Amniotic epithelial cell (primary cell): ENCODE measurements at regions not wholly inside any gene's neighbourhood (a gene's known extent, or its start where the extent isn't known, plus 50 kb on each side); places are given as distances from the start of the nearest gene placed in this dataset.
A peak's percentile ranks its signal among the peaks of the same experiment; 100 is the strongest.
"Not testable (repeated sequence)": the region's sequence is repeated elsewhere in the genome, so short reads cannot be mapped to it uniquely, and the experiment has no call there.

Experiments
- DNase-seq: peaks from one replicate; pipeline ENCODE4 v3.0.0-alpha.2; 2010; ENCODE audit warnings: low read depth

- DNase-seq: no peak
These were observed 351.5 kb upstream of the KLF4 start for GRCh38 chr9:107841076-107841475.

GRCh38 chr9:107839371-107839770 is 349.8 kb upstream of the KLF4 start:
- DNase-seq: no peak

DNA sequence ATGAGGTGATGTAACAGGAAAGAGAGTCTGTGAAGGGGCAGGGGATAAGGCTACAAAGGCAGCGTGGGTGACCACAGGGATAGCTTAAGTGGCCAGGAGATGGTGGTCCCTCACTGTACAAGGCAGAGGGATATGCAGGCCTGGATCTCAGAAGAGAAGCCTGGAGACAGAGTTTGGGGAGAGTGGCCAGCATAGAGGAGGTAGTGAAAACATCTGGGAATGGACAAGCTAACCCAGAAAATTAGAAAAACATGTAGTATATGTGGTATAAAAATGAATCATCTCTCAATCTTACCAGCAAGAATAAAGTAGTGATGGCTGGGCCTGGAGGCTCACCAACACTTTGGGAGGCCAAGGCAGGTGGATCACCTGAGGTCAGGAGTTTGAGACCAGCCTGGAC is 349.2 kb upstream of the KLF4 start:
- no peak for DNase-seq

DNA sequence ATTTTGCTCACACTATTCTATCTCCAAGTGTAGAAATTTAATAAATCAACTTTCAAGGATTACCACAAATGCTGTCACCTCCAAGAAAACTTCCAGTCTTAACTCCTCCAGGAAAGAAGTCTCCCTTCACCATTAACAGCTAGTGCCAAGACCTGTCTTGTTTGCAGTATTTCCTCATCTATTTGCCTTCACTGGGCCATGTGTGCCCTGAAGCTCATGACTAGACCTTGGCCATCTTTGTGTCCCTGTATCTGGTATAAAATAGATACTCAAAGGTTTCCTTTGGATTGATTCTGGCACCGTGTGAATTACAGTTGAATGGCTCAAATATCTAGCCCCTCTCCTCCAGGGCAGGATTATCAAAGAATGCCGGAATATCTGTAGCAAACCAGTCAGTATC is 346.7 kb upstream of the KLF4 start:
- DNase-seq: no peak

- DNase-seq: no peak
These were observed 343.7 kb upstream of the KLF4 start for GRCh38 chr9:107833295-107833694.

DNA sequence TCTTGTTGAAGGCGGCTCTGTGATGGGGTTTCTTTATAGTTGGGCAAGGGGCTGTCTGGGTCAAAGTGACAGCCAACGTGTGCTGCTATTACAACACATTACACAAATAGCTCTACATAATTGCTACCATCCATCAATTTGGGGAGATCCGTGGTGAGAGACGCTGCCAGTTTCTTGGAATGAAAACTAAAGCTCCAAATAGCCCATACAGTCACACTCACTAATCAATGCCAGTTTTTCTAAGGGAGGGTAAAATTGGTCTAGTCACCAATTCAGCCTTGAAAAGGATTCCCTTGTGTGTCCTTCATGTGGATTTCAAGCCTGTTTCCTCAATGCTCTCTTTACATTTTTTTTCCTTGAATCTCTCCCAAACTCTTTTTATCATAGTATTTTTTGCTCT is 343.3 kb upstream of the KLF4 start:
- no peak for DNase-seq

DNA sequence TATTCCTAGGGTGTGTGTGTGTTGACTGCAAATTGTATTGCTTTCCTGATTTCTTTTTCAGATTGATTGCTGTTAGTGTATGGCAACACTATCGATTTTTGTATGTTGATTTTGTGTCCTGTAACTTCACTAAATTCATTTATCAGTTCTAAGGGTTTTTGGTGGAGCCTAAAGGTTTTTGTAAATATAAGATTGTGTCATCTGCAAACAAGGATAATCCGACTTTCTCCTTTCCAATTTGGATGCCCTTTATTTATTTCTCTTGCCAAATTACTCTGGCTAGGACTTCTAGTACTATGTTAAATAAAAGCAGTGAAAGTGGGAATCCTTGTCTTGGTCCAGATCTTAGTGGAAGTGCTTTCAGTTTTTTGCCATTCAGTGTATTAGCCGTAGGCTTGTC is 340.9 kb upstream of the KLF4 start:
- DNase-seq: no peak

DNA sequence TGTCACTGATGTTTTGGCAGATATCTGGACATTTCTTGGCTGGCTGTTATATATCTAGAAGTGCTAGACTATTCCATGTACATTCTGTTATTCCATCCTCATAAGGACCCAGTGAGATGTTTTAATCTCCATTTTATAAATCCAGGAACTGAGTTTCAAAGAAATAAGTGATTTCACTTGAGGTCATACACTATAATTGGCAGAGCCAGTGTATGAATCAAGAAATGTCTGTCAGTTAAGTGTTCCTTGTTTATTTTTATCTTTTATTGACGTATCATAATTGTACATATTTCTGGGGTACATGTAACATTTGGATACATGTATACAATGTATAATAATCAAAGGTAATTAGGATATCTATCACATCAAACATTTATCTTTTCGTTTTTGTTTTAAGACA is 338.3 kb upstream of the KLF4 start:
- no peak for DNase-seq

DNA sequence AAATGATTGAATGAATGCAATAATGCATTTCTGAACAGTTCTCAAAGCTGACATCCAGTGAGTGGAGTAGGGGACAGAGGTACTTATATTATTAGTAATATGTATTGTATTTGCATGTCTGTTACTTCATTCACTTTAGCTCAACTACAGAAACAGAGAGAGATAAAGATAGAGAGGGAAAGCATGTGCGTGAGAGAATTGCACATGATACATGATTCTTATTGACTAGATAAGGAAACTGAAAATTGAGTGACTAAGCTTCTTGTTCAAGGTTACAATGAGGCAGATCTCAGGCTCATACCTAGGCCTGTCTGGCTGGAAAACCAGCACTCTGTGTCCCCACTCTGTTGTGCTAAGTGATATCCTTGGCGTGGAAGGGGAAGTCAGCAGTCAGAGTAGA is 337.7 kb upstream of the KLF4 start:
- DNase-seq: peak; percentile 64

DNA sequence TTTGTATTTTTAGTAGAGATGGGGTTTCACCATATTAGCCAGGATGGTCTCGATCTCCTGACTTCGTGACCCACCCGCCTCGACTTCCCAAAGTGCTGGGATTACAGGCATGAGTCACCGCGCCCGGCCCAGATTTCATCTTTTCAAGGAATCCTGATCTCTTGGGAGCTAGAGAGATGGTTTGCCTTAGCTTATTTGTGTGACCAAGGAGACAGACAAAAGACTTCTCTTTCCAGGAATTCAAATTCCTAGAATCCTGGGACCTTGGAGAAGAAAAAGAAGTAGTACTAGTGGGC is 337.1 kb upstream of the KLF4 start:
- not testable (repeated sequence) for DNase-seq

GRCh38 chr9:107824556-107824955 is 335.0 kb upstream of the KLF4 start:
- no peak for DNase-seq

- DNase-seq: no peak
These were observed 330.4 kb upstream of the KLF4 start for GRCh38 chr9:107819772-107820565.

DNA sequence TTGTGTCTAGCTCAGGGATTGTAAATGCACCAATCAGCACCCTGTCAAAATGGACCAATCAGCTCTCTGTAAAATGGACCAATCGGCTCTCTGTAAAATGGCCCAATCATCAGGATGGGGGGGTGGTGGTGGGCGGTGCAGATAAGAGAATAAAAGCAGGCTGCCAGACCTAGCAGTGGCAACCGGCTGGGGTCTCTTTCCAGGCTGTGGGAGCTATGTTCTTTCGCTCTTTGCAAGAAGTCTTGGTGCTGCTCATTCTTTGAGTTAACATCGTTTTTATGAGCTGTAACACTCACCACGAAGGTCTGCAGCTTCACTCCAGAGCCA is 328.9 kb upstream of the KLF4 start:
- DNase-seq: not testable (repeated sequence)

DNA sequence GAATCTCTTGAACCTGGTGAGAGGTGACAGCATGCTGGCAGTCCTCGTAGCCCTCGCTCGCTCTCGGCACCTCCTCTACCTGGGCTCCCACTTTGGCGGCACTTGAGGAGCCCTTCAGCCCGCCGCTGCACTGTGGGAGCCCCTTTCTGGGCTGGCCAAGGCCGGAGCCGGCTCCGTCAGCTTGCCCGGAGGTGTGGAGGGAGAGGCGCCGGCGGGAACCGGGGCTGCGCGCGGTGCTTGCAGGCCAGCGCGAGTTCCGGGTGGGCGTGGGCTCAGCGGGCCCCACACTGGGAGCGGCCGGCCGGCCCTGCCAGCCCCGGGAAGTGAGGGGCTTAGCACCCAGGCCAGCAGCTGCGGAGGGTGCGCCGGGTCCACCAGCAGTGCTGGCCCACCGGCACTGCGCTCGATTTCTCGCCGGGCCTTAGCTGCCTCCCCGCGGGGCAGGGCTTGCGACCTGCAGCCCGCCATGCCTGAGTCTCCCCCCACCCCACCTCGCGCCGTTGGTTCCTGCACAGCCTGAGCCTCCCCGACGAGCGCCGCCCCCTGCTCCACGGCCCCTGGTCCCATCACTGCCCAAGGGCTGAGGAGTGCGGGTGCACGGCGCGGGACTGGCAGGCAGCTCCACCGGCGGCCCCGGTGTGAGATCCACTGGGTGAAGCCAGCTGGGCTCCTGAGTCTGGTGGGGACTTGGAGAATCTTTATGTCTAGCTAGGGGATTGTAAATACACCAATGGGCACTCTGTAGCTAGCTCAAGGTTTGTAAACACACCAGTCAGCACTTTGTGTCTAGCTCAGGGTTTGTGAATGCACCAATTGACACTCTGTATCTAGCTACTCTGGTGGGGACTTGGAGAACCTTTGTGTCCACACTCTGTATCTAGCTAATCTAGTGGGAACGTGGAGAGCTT is 328.3 kb upstream of the KLF4 start:
- DNase-seq: not testable (repeated sequence)

- DNase-seq: no peak
These were observed 327.0 kb upstream of the KLF4 start for GRCh38 chr9:107816561-107817021.

DNA sequence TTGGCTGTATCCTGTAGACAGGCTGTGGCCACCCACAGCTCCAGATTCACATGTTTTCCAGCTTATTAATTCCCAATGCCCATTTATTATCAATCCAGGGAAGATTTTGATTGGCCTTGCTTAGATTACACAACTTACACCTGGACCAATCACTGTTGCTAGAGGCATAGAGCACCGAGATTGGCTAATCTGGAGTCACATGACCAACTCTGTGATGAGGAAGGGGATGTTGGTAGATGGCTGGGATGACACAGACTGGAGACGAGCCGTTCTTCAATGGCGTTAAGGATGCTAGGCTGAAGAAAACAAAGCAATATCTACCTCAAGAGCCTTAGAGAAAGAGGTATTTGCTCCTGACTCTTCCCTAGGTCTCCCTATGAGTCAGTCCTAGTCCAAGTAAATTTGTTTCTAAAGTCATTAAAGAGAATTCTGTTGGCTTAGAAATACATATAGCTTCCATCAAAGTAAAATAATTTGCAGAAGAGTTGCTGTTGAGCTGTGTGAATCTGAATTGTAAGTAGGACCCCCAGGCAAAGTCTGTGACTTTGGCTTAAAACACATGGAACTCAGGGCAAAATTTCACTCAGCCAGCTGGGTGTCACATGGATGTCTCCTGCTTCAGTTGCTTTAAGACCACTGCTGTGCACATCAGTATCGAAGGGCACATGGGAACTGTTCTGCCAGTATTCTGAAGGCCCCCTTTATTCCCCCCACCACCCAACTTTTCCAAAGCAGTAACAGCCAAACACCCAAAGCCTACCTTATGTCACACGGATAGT is 326.4 kb upstream of the KLF4 start:
- DNase-seq: no peak

DNA sequence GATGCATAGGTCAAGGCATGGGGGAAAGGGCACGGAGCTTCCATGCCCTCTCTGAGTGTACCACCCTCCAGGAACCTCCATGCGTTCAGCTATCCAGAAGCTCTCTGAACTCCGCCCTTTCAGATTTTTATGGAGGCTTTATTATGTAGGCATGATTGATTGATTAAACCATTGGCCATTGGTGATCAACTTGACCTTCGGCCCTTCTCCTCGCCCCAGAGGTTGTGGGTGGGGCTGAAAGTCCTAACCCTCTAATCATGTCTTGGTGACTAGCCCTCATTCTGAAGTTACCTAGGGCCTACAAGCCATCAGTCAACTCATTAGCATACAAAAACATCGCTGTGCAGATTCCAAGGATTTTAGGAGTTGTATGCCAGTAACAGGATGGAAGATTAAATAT is 323.7 kb upstream of the KLF4 start:
- DNase-seq: no peak

GRCh38 chr9:107810461-107810961 is 320.9 kb upstream of the KLF4 start:
- peak; percentile 82 for DNase-seq

- no peak for DNase-seq
These were observed 320.4 kb upstream of the KLF4 start for GRCh38 chr9:107809871-107810460.

DNA sequence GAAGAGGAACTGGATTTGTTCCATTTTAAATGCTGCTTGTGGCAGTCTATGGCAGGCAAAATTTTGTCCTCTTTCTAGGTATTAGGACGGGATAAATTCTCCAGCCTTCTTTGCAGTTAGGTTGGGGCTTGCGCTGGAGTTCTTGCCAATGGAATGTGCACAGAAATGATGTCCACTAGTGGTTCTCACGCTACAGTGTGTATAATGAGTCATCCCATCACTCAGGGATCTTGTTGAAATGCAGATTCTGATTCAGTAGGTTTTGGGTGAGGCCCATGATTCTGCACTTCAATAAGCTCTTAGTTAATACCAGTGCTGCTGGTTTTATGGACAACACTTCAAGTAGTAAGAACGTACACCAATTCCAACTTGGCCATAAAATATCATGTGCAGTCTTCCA is 317.6 kb upstream of the KLF4 start:
- DNase-seq: peak; percentile 87

DNA sequence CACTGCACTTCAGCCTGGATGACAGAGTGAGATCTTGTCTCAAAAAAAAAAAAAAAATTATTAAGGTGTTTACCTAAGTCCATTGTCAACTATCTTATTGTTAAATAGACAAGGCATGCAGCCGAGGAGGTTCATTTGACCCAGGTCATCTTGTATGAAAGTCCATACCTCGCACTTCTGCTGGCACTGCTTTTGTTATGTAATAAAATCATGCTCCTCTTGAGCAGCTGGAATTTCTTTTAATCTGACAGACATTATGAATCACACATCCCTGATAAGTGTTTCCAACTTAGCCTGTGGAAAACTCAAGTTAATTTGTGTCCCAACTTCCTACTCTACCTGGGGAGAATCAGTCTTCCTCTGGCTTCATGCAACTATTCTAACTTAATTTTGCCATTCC is 315.6 kb upstream of the KLF4 start:
- DNase-seq: peak; percentile 41

GRCh38 chr9:107794259-107794658 is 304.7 kb upstream of the KLF4 start:
- DNase-seq: no peak
